MM.1S (cell line): ENCODE measurements at regions not wholly inside any gene's neighbourhood (a gene's known extent, or its start where the extent isn't known, plus 50 kb on each side); places are given as distances from the start of the nearest gene placed in this dataset.

Source experiments
- EZH2 ChIP-seq: fragments of 300-600 bp; sonication (generic); optimal IDR thresholded peaks from 2 replicates; pipeline ENCODE3; 2017; ENCODE audit warnings: low read depth, mild to moderate bottlenecking, antibody characterized with exemption, low read length, mixed read lengths
- EZH2phosphoT487 ChIP-seq: fragments of 300-600 bp; sonication (generic); IDR thresholded peaks from 2 replicates; pipeline ENCODE4 v1.6.1; 2018; ENCODE audit warnings: antibody characterized with exemption, low read length
- TF ChIP-seq, protein P1 (sequence below): fragments of 300-600 bp; sonication (generic); IDR thresholded peaks from 2 replicates; pipeline ENCODE4 v1.5.1; 2016; ENCODE audit warnings: antibody characterized with exemption, low read length, mixed read lengths

DNA sequence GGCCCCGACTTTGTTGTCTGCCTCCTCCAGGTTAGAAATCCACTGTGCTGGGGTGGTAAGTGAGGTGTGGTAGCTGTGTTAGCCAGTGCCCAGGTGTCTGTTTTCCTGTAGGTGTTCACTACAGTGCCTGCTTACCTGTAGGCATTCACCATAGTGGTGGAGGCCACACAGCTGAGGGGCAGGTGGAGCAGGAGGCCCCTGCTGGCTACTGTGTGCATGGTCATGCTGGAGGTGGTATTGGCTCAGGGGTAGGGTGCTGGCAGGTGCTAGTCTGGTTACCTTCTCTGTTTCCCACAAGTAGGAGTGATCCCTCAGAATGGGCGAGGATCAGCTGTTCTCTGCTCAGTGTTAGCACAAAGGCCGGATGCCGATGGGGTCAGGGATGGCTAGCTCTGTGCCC lies 217.3 kb downstream of the SYT10 start:
- TF ChIP-seq, protein P1, sequence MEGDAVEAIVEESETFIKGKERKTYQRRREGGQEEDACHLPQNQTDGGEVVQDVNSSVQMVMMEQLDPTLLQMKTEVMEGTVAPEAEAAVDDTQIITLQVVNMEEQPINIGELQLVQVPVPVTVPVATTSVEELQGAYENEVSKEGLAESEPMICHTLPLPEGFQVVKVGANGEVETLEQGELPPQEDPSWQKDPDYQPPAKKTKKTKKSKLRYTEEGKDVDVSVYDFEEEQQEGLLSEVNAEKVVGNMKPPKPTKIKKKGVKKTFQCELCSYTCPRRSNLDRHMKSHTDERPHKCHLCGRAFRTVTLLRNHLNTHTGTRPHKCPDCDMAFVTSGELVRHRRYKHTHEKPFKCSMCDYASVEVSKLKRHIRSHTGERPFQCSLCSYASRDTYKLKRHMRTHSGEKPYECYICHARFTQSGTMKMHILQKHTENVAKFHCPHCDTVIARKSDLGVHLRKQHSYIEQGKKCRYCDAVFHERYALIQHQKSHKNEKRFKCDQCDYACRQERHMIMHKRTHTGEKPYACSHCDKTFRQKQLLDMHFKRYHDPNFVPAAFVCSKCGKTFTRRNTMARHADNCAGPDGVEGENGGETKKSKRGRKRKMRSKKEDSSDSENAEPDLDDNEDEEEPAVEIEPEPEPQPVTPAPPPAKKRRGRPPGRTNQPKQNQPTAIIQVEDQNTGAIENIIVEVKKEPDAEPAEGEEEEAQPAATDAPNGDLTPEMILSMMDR = no peak
- TF ChIP-seq EZH2 (no peak), EZH2phosphoT487 (no peak)
